ENCODE measurements at regions not wholly inside any gene's neighbourhood (a gene's known extent, or its start where the extent isn't known, plus 50 kb on each side); places are given as distances from the start of the nearest gene placed in this dataset.

DNA sequence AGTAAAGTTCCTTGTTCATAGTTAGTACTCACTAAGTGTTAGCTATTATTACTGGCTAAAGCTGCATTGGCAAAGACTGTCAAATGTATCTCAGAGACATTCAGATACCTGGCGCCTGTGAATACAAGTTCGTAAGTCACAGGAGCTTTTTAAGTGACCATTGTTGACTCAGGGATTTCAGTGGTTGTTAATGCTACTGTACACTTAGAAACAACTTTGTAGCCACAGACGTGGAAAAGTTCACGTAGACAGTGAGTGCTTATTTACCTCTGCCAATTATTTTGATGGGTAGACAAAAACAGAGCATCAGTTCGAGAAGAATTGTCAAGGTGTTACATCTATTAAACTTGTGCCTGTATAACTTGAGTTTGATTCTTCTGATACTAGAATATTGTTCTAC lies 59.1 kb upstream of the RRP15 start:
- TF ChIP-seq CTCF (IDR thresholded peaks at IDR 0.05; ENCODE audit: low read depth, low read length, missing input control) (no peak), TAF1 (conservative IDR thresholded peaks at IDR 0.05) (no peak), JUND (IDR thresholded peaks at IDR 0.05) (no peak), YY1 (IDR thresholded peaks at IDR 0.05) (no peak), RXRA (IDR thresholded peaks at IDR 0.05) (no peak), GABPA (IDR thresholded peaks at IDR 0.05 in 1 of 2, conservative IDR thresholded peaks at IDR 0.05 in 1 of 2) (no peak), ATF3 (IDR thresholded peaks at IDR 0.05) (no peak)
- TF ChIP-seq, protein P1, sequence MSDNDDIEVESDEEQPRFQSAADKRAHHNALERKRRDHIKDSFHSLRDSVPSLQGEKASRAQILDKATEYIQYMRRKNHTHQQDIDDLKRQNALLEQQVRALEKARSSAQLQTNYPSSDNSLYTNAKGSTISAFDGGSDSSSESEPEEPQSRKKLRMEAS (IDR thresholded peaks at IDR 0.05), result no peak

Data from liver (tissue), 3 donors.